ENCODE measurements at regions not wholly inside any gene's neighbourhood (a gene's known extent, or its start where the extent isn't known, plus 50 kb on each side); places are given as distances from the start of the nearest gene placed in this dataset.

DNA sequence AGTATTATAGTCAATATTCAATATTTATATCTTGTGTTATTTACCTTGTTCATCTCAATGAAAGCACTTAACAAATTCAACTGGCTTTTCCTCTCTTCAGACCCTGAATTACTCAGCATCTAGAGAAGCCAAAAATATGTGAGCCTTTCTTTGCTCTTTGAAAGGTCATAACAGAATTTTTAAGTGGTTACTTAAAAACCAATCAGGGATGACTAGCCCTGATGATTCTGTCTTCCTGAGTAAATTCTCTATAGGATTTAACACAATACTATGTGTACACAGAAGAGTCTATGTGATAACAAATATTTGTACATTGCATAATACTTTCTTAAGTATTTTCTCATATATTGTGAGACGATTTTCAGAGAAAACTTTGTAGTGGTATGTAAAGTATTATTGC is 546.3 kb downstream of the MAT2B start:
- DNase-seq, result no peak

DNA sequence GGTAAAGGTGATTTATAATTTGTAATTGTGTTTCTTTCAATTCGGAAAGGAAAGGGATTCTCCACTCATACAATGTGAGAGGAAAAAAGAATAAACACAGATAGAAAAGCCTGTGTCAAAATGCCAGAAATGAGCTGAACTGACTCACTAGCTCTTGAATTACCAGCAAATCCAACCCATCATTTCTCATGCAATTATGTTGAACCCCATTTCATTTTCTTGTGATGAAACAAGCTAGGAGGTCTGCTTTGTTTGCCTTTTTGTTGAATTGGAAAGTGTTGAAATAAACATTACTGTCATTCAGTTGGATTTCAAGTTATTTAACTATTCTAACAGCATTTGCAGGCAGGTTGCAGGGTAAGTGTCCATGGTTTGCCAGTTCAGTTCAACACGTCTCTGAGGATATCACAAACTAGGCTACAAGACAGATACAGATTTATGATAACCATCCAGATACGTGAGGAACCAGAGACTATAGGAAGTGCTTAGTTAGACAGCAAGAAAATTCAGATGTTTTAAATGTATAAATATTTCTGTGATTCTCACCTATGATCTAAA is 547.2 kb downstream of the MAT2B start:
- no peak for DNase-seq

DNA sequence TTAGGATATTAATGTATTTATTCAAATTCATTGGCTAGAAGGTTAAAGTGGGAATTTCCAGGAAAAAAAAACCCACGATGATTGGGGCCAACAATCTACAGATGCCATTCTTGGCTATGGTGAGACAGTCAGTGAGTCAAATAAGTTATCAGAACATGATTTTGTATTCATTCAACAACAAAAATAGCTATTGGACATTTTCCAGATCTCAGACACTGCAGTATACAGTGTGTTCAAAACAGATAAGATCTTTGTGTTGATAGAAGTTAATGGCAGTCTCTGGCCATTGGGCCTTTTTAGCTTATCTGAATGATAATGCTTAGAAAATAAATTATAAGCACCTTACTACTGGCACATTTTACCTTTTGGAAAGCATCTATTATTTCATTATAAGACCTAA is 547.7 kb downstream of the MAT2B start:
- no peak for DNase-seq

DNA sequence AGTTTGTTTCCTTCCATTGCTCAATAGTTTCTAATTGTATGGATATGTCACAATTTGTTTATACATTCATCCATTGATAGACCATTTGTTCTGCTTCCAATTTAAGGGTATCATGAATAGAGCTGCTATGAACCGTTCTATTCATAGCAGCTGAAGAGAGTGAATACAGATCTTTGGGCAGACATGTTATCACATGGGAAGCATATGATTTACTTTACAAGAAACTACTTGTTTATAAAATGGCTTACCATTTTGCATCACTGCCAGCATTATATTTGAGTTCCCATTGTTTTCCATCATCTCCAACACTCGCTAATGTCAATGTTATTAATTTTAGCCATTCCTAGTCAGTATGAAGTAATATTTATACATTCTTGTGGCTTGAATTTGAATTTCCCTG is 549.0 kb downstream of the MAT2B start:
- DNase-seq, result no peak

DNA sequence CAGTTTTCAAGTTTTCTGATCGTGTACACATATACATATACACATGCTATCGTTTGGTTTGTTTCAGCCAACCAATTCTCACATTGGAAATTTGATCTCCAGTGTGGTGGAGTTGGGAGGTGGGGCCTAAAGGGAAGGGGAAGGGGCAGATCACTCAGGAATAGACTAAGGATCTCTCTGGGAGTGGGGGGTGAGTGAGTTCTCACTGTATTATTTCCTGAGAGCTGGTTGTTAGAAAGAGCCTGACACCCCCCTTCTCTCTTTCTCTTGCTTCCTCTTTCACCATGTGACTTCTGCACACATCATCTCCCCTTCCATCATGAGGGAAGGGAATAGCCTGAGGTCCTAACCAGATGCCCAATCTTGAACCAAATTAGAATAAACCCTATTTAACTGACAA is 551.7 kb downstream of the MAT2B start:
- no peak for DNase-seq

DNA sequence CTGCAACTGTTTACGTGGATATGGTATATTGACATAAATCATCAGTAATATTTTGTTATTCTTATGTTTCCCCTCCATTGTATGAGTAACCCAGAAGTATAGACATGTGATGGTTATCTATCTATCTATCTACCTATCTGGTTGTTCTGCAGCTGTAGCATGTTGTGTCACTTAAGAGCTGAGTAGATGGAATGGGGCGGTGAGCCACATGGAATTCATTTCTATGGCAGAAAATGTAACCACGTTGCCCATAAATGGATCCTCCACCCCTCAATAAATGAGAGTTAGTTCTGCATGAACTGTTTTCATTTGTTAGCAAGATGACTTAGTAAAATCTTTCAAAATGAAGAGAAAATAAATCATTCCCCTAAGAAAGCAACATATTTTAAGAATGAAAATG is 553.2 kb downstream of the MAT2B start:
- DNase-seq, result no peak

DNA sequence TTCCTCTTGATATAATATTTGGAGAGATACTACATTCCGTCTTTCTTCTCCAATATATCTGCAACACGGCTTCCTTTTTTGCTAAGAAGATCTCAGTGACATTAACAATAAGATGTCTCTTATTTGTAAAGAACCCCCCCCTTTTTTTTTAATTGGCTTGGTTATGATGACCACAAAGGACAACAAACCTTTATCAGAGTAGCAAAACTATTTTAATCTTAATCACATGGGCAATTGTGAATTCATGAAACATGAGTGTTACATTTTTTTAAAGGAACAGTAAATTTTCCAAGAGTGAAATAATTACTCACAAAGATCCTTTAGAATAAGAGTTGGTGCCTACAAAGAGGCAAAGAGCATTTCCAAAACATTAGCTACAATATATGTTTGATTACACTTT is 554.1 kb downstream of the MAT2B start:
- no peak for DNase-seq

DNA sequence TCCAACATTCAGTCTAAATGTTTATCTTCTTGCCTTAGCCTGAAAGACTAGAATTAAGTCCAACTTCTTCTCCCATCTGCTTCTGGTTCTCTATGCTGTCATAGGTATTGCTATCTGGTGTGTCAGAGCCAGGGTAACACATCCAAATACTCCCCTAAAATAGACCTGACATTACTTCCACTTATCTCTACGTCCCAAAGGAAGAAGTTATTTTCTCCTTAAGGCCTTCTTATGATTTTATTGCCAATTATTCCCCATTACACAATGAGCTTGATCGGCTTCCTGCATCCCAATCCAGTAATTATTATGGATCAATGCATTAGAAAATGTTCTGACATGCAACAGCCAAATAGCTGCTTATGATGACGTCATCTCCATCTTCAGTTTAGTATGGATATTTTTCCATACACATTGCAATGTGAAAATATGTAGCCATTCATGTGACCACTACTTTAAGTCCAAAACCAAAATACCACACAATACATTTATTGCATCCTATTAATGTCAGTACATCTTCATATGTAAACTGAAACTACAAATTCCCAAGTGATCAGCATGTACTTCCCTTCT is 555.5 kb downstream of the MAT2B start:
- DNase-seq, result no peak

DNA sequence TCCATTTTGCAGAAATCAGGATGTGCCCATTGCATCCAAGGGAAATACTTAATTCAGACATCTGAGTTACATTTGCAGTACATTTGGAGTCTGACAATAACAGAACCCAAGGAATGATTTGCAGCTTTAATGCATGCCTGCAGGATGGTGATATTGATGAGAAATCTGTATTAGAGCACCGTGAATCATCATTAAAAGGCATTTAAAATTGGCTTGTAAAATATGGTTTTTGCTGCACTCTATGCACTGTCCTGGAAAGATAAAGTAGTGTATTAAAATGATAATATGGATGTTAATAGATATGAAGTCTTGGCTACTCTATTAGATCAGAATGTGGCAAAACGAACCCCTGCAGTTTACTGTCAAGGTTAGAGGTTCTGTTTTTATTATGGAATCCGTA is 556.9 kb downstream of the MAT2B start:
- no peak for DNase-seq

DNA sequence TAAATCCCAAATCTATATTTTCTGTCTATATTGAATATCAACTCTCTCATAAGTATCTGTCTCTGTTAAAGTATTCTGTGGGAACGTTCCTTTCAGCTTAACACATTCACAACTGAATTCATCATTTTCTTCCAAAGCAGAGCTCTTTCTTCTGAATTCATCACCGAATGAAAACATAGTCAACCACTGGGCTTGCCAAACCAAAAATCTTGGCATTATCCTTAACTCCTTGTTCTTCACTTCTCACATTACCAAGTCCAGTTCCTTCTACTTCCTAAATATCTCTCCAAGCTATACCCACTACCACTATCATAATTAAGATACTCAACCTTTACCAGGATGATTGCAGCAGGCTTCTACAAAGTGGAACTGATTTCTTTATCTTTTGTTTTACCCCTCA is 559.8 kb downstream of the MAT2B start:
- no peak for DNase-seq

DNA sequence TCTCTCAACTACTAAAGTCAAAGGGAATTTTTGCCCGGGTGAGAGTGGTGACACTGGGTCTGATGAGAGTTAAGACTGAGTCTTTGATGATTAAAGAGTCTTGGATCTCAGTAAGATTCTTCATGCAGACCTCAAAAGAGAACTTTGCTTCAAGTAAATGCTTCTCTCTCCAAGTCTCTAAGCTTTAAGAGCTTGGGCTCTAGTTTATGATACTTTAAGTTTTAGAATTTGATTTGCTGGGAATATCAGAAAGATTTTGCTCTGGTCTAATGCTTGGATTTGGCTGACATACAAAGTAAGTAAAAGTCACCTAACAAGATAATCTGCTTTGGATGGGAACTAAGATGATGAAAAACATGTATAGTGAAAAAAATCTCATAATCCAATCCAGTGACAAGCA is 566.3 kb downstream of the MAT2B start:
- DNase-seq, result no peak

DNA sequence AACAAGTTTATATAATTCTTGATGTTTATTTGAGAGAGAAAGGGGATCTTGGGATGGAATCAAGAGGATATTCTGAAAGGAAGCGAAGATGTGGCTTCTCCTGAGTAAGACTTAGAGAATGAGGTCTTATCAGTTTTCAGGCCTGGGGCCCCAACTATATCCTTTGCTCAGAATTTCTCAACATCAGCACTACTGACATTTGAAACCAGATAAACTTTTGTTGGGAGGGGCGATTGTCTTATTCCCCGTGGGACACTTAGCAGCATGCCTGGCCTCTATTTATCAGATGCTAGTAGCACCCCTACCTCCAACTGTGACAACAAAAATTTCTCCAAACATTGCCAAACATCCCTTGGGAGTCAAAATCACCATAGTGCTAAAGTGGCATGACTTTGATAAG is 567.7 kb downstream of the MAT2B start:
- DNase-seq, result no peak

DNA sequence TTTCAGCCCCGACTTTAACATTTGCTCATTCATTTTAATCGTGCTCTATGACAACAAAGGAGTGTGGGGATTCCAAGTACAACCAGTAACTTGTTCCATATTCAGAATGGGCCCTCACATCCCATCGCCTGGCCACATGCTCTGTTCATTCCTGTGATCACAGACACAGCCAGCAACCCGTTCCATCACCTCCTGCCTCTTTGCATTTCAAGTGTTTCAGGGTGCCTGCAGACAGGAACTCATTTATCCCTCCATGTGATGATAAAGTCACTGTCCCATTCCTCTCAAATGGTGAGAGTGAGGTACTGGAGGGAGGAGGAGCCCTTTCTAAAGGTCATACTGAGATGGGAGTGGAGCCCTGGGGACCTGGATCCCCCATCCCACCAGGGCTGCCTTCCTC is 571.1 kb downstream of the MAT2B start:
- DNase-seq, result no peak

DNA sequence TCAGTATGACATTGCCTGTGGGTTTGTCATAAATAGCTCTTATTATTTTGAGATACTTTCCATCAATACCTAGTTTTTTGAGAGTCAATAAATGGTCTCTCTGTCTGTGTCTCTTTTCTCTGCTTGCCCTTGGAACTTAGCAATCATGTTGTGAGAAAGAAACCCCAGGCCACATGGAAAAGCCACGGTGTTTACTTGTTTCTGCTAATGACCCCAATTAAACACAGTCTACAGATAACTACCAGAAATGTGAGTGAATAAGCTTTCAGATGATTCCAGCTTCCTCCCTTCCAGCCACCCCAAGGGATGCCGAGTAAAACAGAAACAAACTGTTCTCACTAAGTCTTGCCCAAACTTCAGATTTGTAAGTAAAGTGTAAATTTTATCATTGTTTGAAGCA is 584.9 kb downstream of the MAT2B start:
- DNase-seq, result no peak

DNA sequence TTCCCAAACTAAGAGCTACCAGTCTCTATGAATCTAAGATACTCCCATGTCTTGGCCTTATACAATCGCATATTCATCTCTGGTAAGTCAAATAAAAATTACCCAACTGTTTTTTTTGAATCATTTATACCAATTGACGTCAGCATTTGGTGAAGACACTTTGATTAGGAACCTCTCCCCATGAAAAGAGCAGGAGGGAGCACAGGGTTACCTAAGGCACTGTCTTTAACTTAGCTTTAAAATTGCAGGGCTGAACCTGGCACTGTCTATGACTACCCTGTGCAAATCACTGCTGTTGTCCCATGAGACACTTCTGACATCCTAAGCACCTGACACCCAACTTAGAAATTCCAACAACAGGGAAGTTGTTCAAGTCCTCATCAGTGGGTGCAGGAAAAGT is 586.4 kb downstream of the MAT2B start:
- no peak for DNase-seq

DNA sequence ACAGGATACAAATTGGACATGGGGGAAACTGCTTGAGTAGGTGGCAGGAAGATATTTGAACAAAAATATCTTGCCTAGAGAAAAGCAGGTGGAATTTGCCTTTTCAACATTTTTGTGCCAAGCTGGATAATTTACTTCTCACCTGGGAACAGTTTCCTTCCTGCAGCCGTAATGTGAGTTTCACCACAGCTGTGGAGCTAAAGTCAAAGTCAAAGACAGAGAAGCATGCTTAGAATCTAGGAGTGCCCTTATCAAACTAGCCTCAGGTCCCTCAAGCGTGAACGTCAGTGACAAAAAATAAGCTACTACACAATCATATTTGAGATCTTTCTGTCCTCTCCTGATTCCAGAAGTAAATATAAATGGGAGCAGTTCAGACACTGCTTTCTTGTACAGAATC is 588.9 kb downstream of the MAT2B start:
- DNase-seq, result no peak

DNA sequence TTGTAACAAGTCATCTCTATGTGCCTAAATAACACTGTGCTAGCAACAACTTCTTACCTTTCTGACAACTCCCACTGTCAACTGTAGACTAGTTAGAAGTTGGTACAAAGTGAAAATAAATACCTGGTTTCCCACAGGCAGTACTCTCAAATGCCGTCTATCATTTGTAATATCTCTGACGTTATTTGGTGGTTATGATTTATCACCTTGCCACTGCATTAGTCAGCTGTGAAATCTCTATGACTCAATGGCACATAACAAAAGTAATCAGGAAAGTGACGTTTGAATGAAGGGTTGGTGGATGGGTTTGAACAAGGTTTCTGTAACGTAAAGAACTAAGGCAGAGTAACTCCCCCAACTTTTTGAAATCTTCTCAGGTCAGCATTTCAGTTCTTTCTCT is 592.3 kb downstream of the MAT2B start:
- no peak for DNase-seq

DNA sequence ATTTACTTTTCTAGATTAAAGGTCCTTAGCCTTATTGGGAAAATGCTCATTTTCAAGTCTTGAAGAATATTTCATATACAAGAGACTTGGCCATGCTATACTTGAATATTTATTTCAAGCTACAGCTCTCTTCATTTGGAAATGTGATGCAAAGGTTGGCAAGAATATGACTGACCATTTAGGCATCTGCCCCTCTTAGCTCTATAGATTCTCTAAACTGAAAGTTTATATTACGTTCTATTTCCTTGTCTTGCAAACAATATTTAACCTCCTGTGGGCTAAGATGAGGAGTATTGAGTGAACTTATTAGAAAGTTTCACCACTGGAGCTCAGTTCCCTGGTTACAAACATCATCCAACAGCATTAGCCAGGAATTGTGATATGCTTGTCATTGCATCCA is 593.1 kb downstream of the MAT2B start:
- DNase-seq, result no peak

DNA sequence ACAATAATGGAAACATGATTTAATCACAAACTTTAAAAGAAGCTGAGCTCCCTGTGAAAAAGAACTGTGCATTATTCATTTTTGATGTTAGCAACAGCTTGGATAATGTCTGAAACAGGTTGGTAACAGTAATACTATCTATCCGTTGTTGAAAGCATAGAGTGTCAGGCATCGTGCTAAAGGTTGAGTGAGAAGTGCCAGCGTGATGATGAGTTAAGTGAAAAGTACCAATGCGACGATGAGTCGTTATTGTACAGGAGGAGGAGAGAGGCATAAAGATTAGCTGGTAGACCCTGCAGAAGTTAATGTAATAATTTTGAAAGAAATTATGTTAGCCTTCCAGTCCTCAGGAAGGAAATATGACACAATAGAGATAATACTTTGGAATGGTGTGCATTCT is 593.6 kb downstream of the MAT2B start:
- no peak for DNase-seq

DNA sequence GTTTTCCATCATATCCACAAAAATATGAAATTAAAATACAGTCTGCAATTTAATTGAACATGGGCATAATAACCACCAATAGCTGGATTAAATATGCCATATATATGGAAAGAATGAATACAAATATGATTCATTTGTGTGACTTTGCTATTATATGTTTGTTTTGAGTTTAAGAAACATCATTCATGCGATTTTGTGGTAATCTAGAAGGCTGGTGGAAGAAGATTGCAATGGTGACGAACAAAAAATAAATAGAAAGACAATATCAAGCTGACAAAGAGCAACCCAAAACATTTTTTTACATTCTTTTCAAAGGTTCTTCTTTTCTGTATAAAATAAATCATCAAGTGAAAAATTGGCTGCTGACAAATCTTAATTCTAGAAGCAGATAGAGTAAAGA is 610.0 kb downstream of the MAT2B start:
- no peak for DNase-seq

DNA sequence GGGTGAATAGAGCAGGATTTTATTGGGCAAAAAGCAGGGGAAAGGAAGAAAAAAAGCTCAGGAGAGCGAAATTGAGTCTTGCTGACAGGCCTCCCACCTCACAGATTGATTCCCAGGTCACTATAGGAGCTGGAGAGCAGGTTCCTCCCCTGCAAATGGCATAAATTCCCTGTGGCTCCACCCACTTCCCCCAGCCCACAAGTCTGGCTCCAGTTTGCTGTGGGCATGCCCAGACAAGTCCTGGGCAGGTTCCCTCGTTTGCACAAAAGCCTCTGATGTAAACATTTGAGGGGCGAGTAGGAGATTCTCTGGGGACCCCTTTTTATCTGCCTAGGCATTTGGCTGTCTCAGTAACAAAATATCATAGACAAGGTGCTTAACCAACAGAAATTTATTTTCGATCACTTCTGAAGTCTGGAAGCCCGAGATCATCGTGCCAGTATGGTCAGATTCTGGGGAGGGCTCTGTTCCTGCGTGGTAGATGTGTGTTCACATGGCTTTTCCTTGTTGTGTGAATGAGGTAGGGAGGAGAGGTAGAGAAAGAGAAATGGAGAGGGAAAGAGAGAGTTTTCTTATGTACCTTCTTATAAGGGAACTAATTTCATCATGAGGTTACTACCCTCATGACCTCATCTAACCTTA is 614.5 kb downstream of the MAT2B start:
- DNase-seq, result no peak

DNA sequence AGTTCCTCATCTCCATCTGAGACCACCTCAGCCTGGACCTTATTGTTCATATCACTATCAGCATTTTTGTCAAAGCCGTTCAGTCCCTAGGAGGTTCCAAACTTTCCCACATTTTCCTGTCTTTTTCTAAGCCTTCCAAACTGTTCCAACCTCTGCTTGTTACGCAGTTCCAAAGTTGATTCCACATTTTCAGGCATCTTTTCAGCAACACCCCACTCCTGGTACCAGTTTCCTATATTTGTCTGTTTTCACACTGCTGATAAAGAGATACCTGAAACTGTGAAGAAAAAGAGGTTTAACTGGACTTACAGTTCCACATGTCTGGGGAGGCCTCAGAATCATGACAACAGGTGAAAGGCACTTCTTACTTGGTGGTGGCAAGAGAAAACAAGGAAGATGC is 622.1 kb downstream of the MAT2B start:
- DNase-seq, result no peak

DNA sequence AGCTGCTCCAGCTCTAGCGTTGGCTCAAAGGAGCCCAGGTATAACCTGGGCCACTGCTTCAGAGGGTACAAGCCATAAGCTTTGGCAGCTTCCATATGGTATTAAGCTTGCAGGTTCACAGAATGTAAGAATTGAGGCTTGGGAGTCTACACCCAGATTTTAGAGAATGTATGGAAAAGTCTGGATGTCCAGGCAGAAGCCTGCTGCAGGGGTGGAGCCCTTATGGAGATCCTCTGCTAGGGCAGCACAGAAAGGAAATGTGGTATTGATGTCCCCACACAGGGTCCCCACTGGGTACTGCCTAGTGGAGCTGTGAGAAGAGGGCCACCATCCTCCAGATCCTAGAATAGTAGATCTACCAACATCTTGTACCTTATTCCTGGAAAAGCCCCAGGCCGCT is 626.9 kb downstream of the MAT2B start:
- DNase-seq, result no peak

DNA sequence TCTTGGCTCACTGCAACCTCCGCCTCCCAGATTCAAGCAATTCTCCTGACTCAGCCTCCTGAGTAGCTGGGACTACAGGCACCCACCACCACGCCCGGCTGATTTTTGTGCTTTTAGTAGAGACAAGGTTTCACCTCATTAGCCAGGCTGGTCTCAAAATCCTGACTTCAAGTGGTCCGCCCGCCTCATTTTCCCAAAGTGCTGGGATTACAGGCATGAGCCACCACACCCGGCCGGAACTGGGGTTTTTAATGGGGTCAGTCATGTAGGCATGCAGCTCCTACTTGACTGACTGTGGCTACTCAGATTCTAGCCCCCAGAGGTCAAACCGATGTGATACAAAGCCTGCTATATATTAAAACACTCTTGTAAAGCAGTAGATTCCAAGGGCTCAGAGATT is 631.7 kb downstream of the MAT2B start:
- no peak for DNase-seq

DNA sequence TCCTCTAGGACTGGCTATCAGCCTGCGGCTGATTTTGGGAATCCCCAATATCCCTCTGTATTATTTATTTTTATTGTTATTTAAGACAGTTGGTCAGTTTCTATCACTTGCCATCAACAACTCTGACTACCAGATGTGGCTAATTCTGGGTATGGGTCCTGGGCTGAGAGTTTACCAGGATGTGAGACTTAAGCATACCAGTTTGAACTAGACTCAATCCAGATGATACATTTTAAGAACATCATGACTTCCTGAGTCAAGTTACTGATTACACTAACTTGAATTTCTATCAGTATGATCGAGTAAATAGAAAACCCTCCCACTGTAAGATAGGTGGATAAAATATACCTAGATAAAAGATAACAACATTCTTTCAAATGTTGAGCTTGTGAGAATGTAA is 634.0 kb downstream of the MAT2B start:
- no peak for DNase-seq

All from CD4-positive, alpha-beta T cell treated with Interleukin-6 for 4 hours (primary cell).